ENCODE measurements at regions not wholly inside any gene's neighbourhood (a gene's known extent, or its start where the extent isn't known, plus 50 kb on each side); places are given as distances from the start of the nearest gene placed in this dataset.

- H3K4me1 ChIP-seq (ENCODE audit: insufficient read depth), result no peaks in the 10 kb centered on the region
- TF ChIP-seq STAT1 (IDR thresholded peaks at IDR 0.05; ENCODE audit: unreplicated experiment) (no peak), EZH2phosphoT487 (IDR thresholded peaks at IDR 0.05; ENCODE audit: unreplicated experiment) (no peak), JUNB (IDR thresholded peaks at IDR 0.05; ENCODE audit: unreplicated experiment) (no peak), EZH2 (IDR thresholded peaks at IDR 0.05; ENCODE audit: low read depth, unreplicated experiment) (no peak), CTCF (conservative IDR thresholded peaks at IDR 0.05; ENCODE audit: low read depth in 2 of 2) (no peak), POLR2AphosphoS5 (IDR thresholded peaks at IDR 0.05; ENCODE audit: low read depth) (no peak), ZNF114 (CRISPR knock-in tag; IDR thresholded peaks at IDR 0.05) (no peak)
- H3K27ac Mint-ChIP-seq, result no peak overlapping the region
Measured at GRCh38 chr3:82178291-82178690, 416.8 kb upstream of the GBE1 start.

GRCh38 chr3:82177774-82178173 is 416.3 kb upstream of the GBE1 start:
- no peaks in the 10 kb centered on the region for H4K20me1 ChIP-seq (replicated peaks; ENCODE audit: insufficient read depth)
- no peak overlapping the region for H3K4me2 ChIP-seq
- H2AFZ ChIP-seq, result peak overlapping the region; percentile 79; the same call in 1 of the 2 replicates
- H3K27ac Mint-ChIP-seq, result no peak overlapping the region
- no peaks in the 10 kb centered on the region for H3K4me1 Mint-ChIP-seq
- TF ChIP-seq STAT1 (IDR thresholded peaks at IDR 0.05; ENCODE audit: unreplicated experiment) (no peak), CTCF (conservative IDR thresholded peaks at IDR 0.05; ENCODE audit: low read depth in 2 of 2) (no peak), EZH2 (IDR thresholded peaks at IDR 0.05; ENCODE audit: low read depth, unreplicated experiment) (no peak), ETS1 (IDR thresholded peaks at IDR 0.05) (no peak), ZNF331 (CRISPR knock-in tag; IDR thresholded peaks at IDR 0.05; ENCODE audit: low read depth) (no peak), ZNF462 (CRISPR knock-in tag; IDR thresholded peaks at IDR 0.05) (no peak), ZNF114 (CRISPR knock-in tag; IDR thresholded peaks at IDR 0.05) (no peak), EZH2phosphoT487 (IDR thresholded peaks at IDR 0.05; ENCODE audit: unreplicated experiment) (no peak), POLR2AphosphoS5 (IDR thresholded peaks at IDR 0.05; ENCODE audit: low read depth) (no peak)
- H3K4me3 ChIP-seq, result no peak overlapping the region
- H3K4me3 Mint-ChIP-seq, result no peak overlapping the region
- no peaks in the 10 kb centered on the region for H3K27me3 Mint-ChIP-seq (ENCODE audit: insufficient read depth, low read depth, poor library complexity)
- H3F3A ChIP-seq (replicated peaks; ENCODE audit: low read depth), result no peaks in the 10 kb centered on the region
- H3K36me3 Mint-ChIP-seq (ENCODE audit: low read depth), result no peaks in the 10 kb centered on the region
- no peaks in the 10 kb centered on the region for H3K27me3 ChIP-seq (ENCODE audit: insufficient read depth)
- no peak for ATAC-seq
- H3K79me2 ChIP-seq (replicated peaks; ENCODE audit: insufficient read depth), result no peaks in the 10 kb centered on the region
- DNase-seq (ENCODE audit: low spot score), result no peak
- H3K4me1 ChIP-seq (ENCODE audit: insufficient read depth), result no peaks in the 10 kb centered on the region
- no peaks in the 10 kb centered on the region for H3K9me2 ChIP-seq (ENCODE audit: insufficient read depth)
- H3K27ac ChIP-seq (ENCODE audit: low read depth), result no peak overlapping the region
- H3K36me3 ChIP-seq (ENCODE audit: insufficient read depth), result no peaks in the 10 kb centered on the region
- H3K9me3 Mint-ChIP-seq, result no peaks in the 10 kb centered on the region

More at GRCh38 chr3:82178291-82178690, 416.8 kb upstream of the GBE1 start:
- H3K27me3 Mint-ChIP-seq (ENCODE audit: insufficient read depth, low read depth, poor library complexity), result no peaks in the 10 kb centered on the region
- H3F3A ChIP-seq (replicated peaks; ENCODE audit: low read depth), result no peaks in the 10 kb centered on the region
- no peaks in the 10 kb centered on the region for H3K9me3 Mint-ChIP-seq
- no peaks in the 10 kb centered on the region for H3K4me1 Mint-ChIP-seq
- no peaks in the 10 kb centered on the region for H3K79me2 ChIP-seq (replicated peaks; ENCODE audit: insufficient read depth)
- H2AFZ ChIP-seq, result no peak overlapping the region
- no peak overlapping the region for H3K4me2 ChIP-seq
- H3K27me3 ChIP-seq (ENCODE audit: insufficient read depth), result no peaks in the 10 kb centered on the region
- H3K9me2 ChIP-seq (ENCODE audit: insufficient read depth), result no peaks in the 10 kb centered on the region
- no peak for DNase-seq (ENCODE audit: low spot score)
- no peaks in the 10 kb centered on the region for H4K20me1 ChIP-seq (replicated peaks; ENCODE audit: insufficient read depth)
- H3K36me3 ChIP-seq (ENCODE audit: insufficient read depth), result no peaks in the 10 kb centered on the region
- no peak overlapping the region for H3K4me3 Mint-ChIP-seq
- no peaks in the 10 kb centered on the region for H3K36me3 Mint-ChIP-seq (ENCODE audit: low read depth)
- no peak overlapping the region for H3K27ac ChIP-seq (ENCODE audit: low read depth)
- H3K4me3 ChIP-seq, result no peak overlapping the region
- no peak for ATAC-seq
